Activated CD4-positive, alpha-beta T cell treated with anti-CD3 and anti-CD28 coated beads, Interleukin-2, amount 50 U/mL, for 48 hours (primary cell): ENCODE measurements at regions not wholly inside any gene's neighbourhood (a gene's known extent, or its start where the extent isn't known, plus 50 kb on each side); places are given as distances from the start of the nearest gene placed in this dataset.

Experiments used
- DNase-seq, 2 experiments: peaks; one replicate each; pipeline ENCODE4 v3.0.0-alpha.2; 2020

DNA sequence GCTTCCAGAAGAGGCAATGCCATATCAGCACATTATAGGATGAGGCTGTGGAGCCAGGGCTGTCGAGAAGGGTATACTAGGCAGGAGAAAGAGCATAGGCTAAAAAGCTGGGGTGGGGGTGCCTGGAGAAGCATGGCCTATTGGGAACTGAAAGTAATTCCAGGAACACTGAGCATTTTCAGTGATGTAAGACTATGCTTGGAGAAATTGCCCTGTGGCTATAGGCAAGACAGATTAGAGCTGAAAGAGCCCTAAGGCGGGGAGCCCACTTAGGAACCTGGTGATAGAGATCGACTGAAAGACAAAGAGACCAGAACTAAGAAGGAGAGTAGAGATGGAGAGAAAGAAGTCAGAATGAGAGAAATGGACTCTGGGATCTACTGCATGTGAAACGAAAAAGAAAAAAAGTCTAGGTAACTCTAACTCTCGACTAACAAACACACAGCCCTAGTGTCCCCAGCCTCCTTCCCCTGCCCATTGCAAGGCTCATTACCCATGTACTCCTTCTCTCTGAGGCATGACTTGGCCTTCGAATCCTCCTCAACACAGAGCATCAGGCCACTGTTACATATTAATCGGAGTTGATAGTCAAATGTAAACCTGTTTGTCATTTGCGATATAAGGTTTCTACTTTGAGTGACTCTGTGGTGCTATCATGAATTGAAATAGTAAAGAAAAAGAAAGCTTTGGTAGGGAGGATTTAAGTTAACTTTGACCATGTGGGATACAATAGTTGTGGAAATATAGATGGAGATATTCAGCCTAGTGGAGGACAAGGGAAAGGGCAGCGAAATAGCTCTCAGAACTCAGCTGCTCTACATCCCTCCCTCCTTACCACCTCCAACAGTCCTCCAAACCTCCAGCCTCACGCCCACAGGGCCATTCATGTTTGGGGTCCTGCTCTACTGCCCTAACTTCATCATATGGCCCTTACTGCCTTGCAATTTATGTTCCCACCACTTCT, 52.3 kb upstream of the BMAL1 start:
- no peak for DNase-seq

DNA sequence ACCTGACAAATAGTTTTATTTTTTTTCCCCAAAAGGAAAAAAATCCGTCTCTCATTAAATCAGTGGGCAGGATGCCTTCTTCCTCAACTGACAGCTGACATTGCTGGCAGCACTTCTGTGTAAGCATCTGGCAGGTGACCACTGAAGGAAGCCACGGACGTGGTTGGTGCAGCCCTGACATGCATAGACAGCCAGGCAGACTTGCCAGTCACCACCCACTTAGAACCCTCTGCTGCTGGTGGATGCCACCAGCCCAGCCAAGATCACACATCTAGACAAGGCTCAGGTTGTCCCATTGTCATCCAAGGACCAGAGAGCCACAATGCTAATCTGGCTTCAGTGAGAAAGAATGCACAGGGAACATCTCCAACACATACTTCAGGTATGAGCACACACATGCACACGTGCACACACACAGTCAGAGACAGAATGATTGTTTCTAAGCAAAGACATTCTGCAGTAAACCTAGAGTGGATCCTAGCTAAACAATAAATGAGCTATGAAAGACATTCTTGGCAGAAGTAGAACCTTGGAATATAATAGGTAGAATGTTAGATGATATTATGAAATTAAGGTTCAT, 49.8 kb upstream of the BMAL1 start:
- no peak for DNase-seq
